ENCODE measurements at regions not wholly inside any gene's neighbourhood (a gene's known extent, or its start where the extent isn't known, plus 50 kb on each side); places are given as distances from the start of the nearest gene placed in this dataset.
"Not testable (repeated sequence)": the region's sequence is repeated elsewhere in the genome, so short reads cannot be mapped to it uniquely, and the experiment has no call there.

DNA sequence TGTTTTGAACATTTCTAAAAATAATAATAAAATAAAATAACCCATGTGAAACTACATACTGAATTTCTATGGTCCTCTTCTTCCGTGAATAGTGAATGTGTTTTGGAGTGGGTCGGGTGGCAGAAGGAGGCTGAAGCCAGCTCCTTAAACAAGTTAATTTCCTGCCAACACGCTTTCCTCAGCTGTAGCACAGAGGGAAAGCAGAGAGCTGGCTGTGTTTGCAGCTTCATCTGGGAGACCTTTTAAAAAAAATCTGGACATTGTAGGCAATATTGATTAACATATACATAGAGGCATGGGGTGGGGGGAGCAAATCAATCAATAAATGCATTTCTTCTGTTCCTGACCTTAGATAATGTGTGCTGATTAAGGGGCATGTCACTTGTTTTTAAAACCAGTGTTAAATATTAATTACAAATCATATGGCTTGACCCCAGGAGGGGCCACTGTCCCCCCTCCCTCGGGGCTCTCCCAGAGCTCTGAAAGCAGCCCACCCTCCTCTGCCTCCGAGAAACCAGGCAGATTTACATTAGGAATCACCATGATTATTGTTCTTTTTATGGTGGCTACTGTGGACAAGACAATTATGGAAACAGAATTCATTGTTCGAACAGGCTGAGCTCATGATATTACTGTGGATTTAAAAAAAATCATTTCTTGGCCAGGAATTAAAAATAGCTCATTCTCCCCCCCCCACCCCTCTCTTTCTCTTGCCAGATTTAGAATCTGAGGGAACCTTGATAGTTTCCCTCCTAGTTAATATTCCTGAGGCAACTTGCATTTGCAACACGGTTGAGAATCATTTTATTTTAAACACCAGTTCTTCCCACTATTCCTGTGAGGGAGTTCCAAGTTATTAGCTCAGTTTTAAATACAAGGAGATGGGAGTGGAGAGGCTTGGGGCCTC lies 100.5 kb upstream of the CARD11 start:
- no peak overlapping the region for H2AK9ac ChIP-seq (replicated peaks; ENCODE audit: low read depth, low read length, poor library complexity)
- no peaks in the 10 kb centered on the region for H4K20me1 ChIP-seq (ENCODE audit: insufficient read depth, low read length)
- no peaks in the 10 kb centered on the region for H3K9me1 ChIP-seq (ENCODE audit: insufficient read depth, low read length)
- ChIA-PET CTCF (no interaction called here), POLR2A (ENCODE audit: unreplicated experiment) (no interaction called here)
- no peak overlapping the region for H2BK15ac ChIP-seq (ENCODE audit: low read depth, low read length)
- no peak overlapping the region for H3K4me2 ChIP-seq (ENCODE audit: low read depth, low read length)
- no peak overlapping the region for H2AFZ ChIP-seq (replicated peaks; ENCODE audit: low read length, poor library complexity)
- H2BK5ac ChIP-seq (ENCODE audit: low read depth, low read length, poor library complexity, severe bottlenecking): no peak overlapping the region
- DNase-seq: no peak
- no peak for ATAC-seq (ENCODE audit: low read depth)
- TF ChIP-seq CHD1 (IDR thresholded peaks at IDR 0.05; ENCODE audit: low read depth, low read length): no peak
- no peaks in the 10 kb centered on the region for H3K4me1 ChIP-seq (ENCODE audit: control insufficient read depth, insufficient read depth, low read length)
- no peak overlapping the region for H2BK120ac ChIP-seq (ENCODE audit: low read depth, low read length)
- H3K56ac ChIP-seq (ENCODE audit: extremely low read depth, insufficient read depth, low read length): no peak overlapping the region
- intact Hi-C loops (cut with micrococcal nuclease): loop anchor here (1.0 kb wide), 1 partner anchor 223 kb away; no protein-coding TSS in a partner anchor
- WGBS, 2 experiments (ENCODE audit: extremely low coverage in 2 of 2, insufficient read length in 1 of 2): no CpG with 5 or more reads among the region's 7 CpGs
- no peak overlapping the region for H2AK5ac ChIP-seq (ENCODE audit: low read depth, low read length)
- H3K27ac ChIP-seq (ENCODE audit: insufficient read depth, low read length): no peak overlapping the region
- H4K91ac ChIP-seq (ENCODE audit: insufficient read depth, low read depth, low read length): no peak overlapping the region
- H3K79me1 ChIP-seq (ENCODE audit: low read depth in 1 of 2, low read length in 2 of 2): no peaks in the 10 kb centered on the region
- dilution Hi-C loops (cut with HindIII; ENCODE audit: low sequenced_read_pairs, unreplicated experiment): no loop called here
- H3K18ac ChIP-seq (ENCODE audit: low read depth, low read length): no peak overlapping the region
- no peak overlapping the region for H4K5ac ChIP-seq (ENCODE audit: low read depth, low read length)
- peaks cover 3% of the 10 kb centered on the region; the same call in 1 of the 2 replicates for H3K27me3 ChIP-seq (ENCODE audit: control insufficient read depth, insufficient read depth, low read length)
- no peak overlapping the region for H4K8ac ChIP-seq (ENCODE audit: low read depth in 2 of 2, low read length in 2 of 2)
- H3K4me3 ChIP-seq (ENCODE audit: insufficient read depth, low read depth, low read length): no peak overlapping the region
- BruUV-seq (replicated peaks): no TSS peak
- no peaks in the 10 kb centered on the region for H3K36me3 ChIP-seq (ENCODE audit: control insufficient read depth, insufficient read depth, low read length)
- in situ Hi-C loops (cut with MboI; ENCODE audit: low sequenced_read_pairs): no loop called here
- H2BK20ac ChIP-seq (ENCODE audit: low read depth, low read length): no peak overlapping the region
- H3K9ac ChIP-seq (ENCODE audit: low read depth, low read length): no peak overlapping the region
- H3K9me3 ChIP-seq (ENCODE audit: control insufficient read depth, insufficient read depth, low read length): no peaks in the 10 kb centered on the region
- H3K14ac ChIP-seq (replicated peaks; ENCODE audit: low read depth, low read length): no peak overlapping the region
- H3K4ac ChIP-seq (ENCODE audit: low read depth, low read length): no peak overlapping the region
- H3K23ac ChIP-seq (ENCODE audit: low read depth, low read length): no peak overlapping the region

DNA sequence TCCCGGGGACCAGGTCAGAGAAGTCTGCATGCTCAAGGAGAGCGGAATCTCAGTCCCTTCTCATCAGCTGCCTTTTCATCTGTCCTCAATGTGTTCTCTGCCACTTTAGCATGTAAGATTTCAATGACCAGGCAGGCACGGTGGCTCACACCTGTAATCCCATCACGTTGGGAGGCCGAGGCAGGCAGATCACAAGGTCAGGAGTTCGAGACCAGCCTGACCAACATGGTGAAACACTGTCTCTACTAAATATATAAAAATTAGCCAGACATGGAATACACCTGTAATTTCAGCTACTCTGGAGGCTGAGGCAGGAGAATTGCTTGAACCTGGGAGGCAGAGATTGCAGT lies 101.1 kb upstream of the CARD11 start:
- H2AK5ac ChIP-seq (ENCODE audit: low read depth, low read length); CTCF ChIA-PET; H3K9me1 ChIP-seq (ENCODE audit: insufficient read depth, low read length); H3K4me2 ChIP-seq (ENCODE audit: low read depth, low read length); H2BK20ac ChIP-seq (ENCODE audit: low read depth, low read length); dilution Hi-C loops (cut with HindIII; ENCODE audit: low sequenced_read_pairs, unreplicated experiment); H3K56ac ChIP-seq (ENCODE audit: extremely low read depth, insufficient read depth, low read length); H3K9ac ChIP-seq (ENCODE audit: low read depth, low read length); H3K36me3 ChIP-seq (ENCODE audit: control insufficient read depth, insufficient read depth, low read length); H3K4me3 ChIP-seq (ENCODE audit: insufficient read depth, low read depth, low read length); H3K27me3 ChIP-seq (ENCODE audit: control insufficient read depth, insufficient read depth, low read length); H3K23ac ChIP-seq (ENCODE audit: low read depth, low read length); DNase-seq; H4K8ac ChIP-seq (ENCODE audit: low read depth in 2 of 2, low read length in 2 of 2); H3K79me1 ChIP-seq (ENCODE audit: low read depth in 1 of 2, low read length in 2 of 2); H2BK120ac ChIP-seq (ENCODE audit: low read depth, low read length); in situ Hi-C loops (cut with MboI; ENCODE audit: low sequenced_read_pairs); H3K18ac ChIP-seq (ENCODE audit: low read depth, low read length); H4K5ac ChIP-seq (ENCODE audit: low read depth, low read length); H4K20me1 ChIP-seq (ENCODE audit: insufficient read depth, low read length); H4K91ac ChIP-seq (ENCODE audit: insufficient read depth, low read depth, low read length); H3K9me3 ChIP-seq (ENCODE audit: control insufficient read depth, insufficient read depth, low read length); POLR2A ChIA-PET (ENCODE audit: unreplicated experiment); BruUV-seq (replicated peaks); H2BK5ac ChIP-seq (ENCODE audit: low read depth, low read length, poor library complexity, severe bottlenecking); H2AFZ ChIP-seq (replicated peaks; ENCODE audit: low read length, poor library complexity); H3K14ac ChIP-seq (replicated peaks; ENCODE audit: low read depth, low read length); H2AK9ac ChIP-seq (replicated peaks; ENCODE audit: low read depth, low read length, poor library complexity); H3K4me1 ChIP-seq (ENCODE audit: control insufficient read depth, insufficient read depth, low read length); ATAC-seq (ENCODE audit: low read depth); H3K27ac ChIP-seq (ENCODE audit: insufficient read depth, low read length); H3K4ac ChIP-seq (ENCODE audit: low read depth, low read length); H2BK15ac ChIP-seq (ENCODE audit: low read depth, low read length): not testable (repeated sequence)
- WGBS, 2 experiments (ENCODE audit: extremely low coverage in 2 of 2, insufficient read length in 1 of 2): 34% methylated on average over 2 of the region's 6 CpGs; no CpG with 5 or more reads in 1 of the 2 experiments
- intact Hi-C loops (cut with micrococcal nuclease): loop anchor here (1.0 kb wide), 1 partner anchor 223 kb away; no protein-coding TSS in a partner anchor
